GM18519 (cell line): ENCODE measurements at regions not wholly inside any gene's neighbourhood (a gene's known extent, or its start where the extent isn't known, plus 50 kb on each side); places are given as distances from the start of the nearest gene placed in this dataset.

ENCODE experiments used
- ATAC-seq: cut with Tn5 transposase; IDR thresholded peaks from one replicate; pipeline ENCODE4 v1.9.1; 2021; ENCODE audit warnings: mild to moderate bottlenecking, moderate library complexity; ENCODE audit not compliant: unreplicated experiment, low FRiP score

- ATAC-seq, result no peak
Observed at GRCh38 chr5:2257326-2258244, 374.9 kb upstream of the IRX4 start.

GRCh38 chr5:2256691-2257280 is 374.1 kb upstream of the IRX4 start:
- no peak for ATAC-seq

DNA sequence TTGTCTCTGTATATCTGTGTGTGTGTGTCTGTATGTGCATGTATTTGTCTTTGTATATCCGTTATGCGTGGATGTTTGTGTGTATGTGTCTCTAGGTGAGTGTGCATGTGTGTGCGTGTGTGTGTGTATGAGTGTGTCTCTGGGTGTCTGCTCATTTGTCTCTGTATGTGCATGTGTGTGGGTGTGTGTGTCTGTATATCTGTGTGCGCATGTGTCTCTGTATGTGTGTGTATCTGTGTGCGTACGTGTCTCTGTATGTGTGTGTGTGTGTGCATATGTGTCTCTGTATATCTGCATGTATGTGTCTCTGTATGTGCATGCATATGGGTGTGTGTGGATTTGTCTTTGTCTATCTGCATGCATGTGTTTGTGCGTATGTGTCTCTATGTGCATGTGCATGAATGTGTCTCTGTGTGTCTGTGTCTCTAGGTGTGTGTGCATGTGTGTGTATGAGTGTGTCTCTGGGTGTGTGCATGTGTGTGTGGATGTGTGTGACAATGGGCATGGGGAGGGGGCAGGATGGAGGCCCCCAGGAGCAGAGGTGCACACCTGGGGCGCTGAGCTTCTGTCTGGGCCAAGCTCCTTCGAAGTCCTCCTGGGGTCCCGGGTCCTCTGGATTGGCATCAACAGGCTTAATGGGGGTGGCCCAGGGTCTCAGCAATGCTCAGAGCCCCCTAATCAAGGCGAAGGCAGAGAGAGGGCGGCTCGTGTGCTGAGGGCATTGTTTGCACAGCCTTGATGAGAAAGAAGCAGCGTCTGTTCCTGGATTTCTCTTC is 373.4 kb upstream of the IRX4 start:
- no peak for ATAC-seq

DNA sequence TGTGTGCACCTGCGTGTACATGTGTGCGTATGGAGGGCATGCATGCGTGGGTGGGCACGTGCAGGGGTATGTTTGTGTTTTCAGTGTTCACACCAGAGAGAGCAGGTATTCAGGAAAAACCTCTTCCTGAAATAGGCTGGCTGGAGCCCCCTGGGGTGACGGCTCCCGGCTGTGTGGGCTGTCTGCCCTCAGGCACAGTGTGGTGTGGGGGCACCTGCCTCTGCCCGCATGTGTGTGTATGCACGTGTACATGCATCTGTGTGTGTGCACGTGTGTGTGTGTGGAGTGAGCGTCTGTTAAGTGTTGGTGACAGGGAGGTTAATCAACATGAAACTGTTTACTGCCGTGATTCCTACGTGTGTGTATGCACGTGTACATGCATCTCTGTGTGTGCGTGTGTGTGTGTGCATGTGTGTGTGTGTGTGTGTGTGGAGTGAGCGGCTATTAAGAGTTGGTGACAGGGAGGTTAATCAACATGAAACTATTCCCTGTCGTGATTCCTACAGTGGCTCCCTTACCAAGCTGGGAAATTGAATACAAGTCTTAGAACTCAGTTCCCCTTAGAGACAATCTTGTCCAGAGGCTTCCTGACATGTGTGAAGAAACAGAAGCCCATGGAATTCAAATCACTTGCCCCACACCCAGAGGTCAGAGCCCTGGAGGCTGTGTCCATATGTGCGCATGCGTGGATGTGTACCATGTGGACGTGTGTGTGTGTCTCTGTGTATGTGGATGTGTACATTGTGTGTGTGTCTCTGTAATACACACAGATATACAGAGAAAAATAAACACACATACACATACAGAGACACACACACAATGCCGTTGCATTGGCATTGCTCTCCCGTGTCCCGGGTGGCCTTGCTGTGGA is 372.4 kb upstream of the IRX4 start:
- ATAC-seq, result no peak

- no peak for ATAC-seq
Observed at GRCh38 chr5:2254406-2254805, 371.7 kb upstream of the IRX4 start.

- no peak for ATAC-seq
Observed at GRCh38 chr5:2253040-2253975, 370.6 kb upstream of the IRX4 start.

DNA sequence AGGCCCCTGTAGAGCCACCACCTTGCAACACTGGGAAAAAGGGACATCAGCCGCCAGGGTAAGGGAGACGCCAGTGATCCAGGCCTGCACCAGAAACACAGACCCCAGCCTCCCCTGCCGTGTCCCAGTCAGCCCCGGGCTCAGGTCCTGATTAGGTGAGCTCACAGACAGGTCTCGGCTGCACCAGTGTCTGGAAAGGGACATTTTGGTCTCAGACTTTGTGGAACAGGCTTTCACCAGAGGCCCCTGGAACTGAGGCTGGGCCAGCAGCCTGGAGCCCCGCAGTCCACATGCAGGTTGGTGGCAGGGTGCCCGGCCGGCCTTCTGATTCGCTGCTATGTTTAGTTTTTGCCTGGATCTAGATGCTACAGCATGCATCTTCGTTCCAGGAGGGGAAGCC is 369.0 kb upstream of the IRX4 start:
- ATAC-seq, result no peak

DNA sequence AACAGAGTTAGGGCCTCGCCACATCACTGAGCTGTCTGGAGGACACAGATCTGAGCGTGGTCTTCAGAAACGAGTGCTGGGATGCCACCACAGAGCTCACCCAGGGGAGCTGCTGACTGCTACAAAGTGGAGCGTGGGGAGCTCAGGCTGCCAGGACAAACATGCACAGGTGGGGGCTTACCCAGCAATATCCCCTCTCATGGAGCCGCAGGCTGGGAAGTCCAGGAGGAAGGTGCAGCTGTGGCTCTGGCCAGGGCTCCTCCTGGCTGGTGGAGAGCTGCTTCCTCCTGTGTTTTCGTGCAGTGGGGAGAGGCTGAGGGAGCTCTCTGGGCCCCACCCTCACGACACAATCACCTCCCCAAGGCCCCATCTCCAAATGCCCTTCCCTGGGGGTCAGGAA is 368.6 kb upstream of the IRX4 start:
- no peak for ATAC-seq

DNA sequence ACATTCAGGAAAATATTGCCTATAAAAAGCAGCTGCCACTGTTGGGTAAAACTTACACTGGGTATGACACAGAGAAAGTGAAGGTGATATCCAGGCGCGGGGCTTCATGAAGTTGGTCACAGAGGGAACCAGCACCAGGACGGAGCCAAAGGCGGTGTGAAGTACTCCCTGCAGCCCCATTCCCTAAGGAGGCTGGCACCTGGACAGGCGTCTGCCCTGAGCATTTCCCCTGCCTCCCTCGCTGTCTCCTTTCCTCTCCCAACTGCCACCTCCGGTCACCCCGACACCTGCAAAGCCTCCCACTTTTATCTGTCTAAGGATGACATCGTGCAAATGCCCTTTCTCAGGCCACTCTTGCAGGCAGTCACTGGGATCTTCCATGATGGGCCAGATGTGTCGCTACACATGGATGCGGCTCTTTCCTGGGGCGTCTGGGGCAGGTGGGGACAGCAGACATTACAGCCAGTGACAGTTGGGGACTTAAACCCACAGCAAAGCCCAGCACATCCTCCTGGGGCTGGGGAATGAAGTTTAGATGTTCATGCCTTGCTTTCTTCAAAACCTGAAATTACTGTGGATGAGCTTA is 367.7 kb upstream of the IRX4 start:
- no peak for ATAC-seq

GRCh38 chr5:2249442-2249841 is 366.7 kb upstream of the IRX4 start:
- ATAC-seq, result no peak

- no peak for ATAC-seq
Observed at GRCh38 chr5:2249026-2249425, 366.3 kb upstream of the IRX4 start.

GRCh38 chr5:2242539-2242938 is 359.8 kb upstream of the IRX4 start:
- ATAC-seq, result no peak

- no peak for ATAC-seq
Observed at GRCh38 chr5:2241842-2242241, 359.1 kb upstream of the IRX4 start.

GRCh38 chr5:2240118-2240904 is 357.6 kb upstream of the IRX4 start:
- ATAC-seq, result no peak

- no peak for ATAC-seq
Observed at GRCh38 chr5:2239201-2239910, 356.6 kb upstream of the IRX4 start.

- ATAC-seq, result no peak
Observed at GRCh38 chr5:2238732-2239131, 356.0 kb upstream of the IRX4 start.

DNA sequence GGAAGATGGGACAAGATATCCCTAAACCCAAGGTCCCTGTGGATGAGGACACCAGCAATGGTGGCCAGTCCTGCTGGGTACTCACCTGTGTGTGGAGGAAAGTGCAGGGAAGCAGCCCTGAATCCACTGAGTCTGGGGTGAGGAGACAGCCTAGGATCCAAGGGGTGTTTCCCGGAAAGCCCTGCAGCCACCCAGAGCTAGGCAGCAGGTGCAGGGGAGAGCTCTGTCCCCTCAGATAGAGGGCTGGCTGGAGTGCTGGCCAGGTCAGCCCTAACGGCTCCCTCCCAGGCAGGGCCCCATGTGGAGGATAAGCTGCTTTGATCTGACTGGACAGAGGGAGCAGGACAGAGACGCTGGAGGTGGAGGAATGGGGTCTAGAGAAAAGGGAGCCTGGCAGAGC is 344.7 kb upstream of the IRX4 start:
- no peak for ATAC-seq

DNA sequence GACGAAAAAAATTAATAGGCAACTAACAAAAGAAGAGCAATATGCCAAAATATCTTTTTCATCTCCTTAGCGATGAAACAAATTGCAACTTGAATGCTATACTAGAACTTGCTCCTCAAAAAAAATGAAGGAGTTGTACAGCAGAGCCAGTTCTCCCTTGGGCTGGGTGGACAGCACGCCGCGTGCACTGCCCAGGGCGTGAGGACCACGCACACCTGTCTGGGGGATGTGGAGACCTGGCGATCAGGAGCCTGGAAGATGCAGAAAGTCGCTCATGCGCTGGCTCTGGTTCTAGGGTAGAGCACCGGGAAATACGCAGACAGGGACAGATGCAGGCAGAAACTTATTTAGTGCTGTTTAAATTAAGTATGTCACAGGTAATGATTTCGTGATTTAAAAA is 342.0 kb upstream of the IRX4 start:
- no peak for ATAC-seq
